ENCODE measurements at regions not wholly inside any gene's neighbourhood (a gene's known extent, or its start where the extent isn't known, plus 50 kb on each side); places are given as distances from the start of the nearest gene placed in this dataset.
"Not testable (repeated sequence)": the region's sequence is repeated elsewhere in the genome, so short reads cannot be mapped to it uniquely, and the experiment has no call there.

DNA sequence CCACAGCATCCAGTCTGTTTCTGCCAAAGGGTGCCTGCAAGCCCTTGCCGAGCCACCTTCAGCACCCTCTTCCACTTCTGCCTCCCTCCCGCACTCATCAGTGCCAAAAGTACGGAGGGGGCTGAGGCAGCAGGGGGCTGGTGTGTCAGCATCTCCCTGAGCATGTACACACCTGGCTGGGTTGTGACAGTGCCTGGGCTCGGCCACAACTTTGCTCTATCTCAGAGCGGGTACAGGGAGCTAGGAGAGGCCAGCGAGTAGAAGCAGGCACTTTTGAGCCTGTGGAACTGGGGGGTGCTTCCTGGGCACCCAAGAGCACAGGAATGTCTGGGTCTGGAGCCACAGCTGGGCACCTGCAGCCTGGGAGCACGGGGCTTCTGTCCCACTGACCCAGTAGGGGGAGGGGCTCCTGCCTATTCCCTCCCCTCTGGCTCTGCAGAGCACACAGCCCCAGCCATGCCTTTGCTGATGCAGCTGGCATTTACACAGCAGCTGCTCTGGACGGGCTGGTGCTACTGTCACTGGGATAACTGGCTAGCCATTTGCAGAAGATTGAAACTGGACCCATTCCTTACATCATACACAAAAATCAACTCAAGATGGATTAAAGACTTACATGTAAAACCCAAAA, 319.8 kb upstream of the RRP15 start:
- peaks cover 0 to 2% of the 10 kb centered on the region in 2 donors for H3K9me3 ChIP-seq (ENCODE audit: control insufficient read depth in 2 of 2, low read length in 2 of 2)
- H3K27me3 ChIP-seq (ENCODE audit: control insufficient read depth in 1 of 2, insufficient read depth in 2 of 2, low read length in 2 of 2): no peaks in the 10 kb centered on the region
- H3K9ac ChIP-seq (ENCODE audit: low read length in 2 of 2): no peak overlapping the region
- no peak overlapping the region for H3K4me3 ChIP-seq (ENCODE audit: low read length in 2 of 2)
- no peak overlapping the region for H3K27ac ChIP-seq (ENCODE audit: low read length)
- H3K36me3 ChIP-seq (ENCODE audit: control insufficient read depth in 2 of 2, insufficient read depth in 2 of 2, low read length in 2 of 2): no peaks in the 10 kb centered on the region
- no peaks in the 10 kb centered on the region for H3K4me1 ChIP-seq (ENCODE audit: control insufficient read depth, insufficient read depth, low read length)

DNA sequence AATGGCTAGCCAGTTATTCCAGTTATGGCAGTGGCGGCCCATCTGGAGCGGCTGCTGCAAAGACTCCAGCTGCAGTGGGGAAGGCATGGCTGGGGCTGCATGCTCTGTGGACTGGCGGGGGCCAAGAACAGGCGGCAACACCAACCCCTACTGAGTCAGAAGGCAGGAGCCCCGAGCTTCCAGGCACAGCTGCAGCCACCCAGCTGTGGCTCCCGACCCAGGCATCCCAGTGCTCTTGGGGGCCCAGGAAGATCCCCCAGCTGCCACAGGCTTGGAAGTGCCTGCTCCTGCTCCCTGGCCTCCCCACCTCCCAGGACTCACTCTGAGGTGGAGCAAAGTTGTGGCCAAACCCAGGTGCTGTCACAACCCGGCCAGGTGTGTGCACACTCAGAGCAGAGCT, 317.0 kb upstream of the RRP15 start:
- Histone ChIP-seq H3K4me3 (ENCODE audit: low read length in 2 of 2) (no peak overlapping the region), H3K27ac (ENCODE audit: low read length) (no peak overlapping the region), H3K4me1 (ENCODE audit: control insufficient read depth, insufficient read depth, low read length) (no peaks in the 10 kb centered on the region)

DNA sequence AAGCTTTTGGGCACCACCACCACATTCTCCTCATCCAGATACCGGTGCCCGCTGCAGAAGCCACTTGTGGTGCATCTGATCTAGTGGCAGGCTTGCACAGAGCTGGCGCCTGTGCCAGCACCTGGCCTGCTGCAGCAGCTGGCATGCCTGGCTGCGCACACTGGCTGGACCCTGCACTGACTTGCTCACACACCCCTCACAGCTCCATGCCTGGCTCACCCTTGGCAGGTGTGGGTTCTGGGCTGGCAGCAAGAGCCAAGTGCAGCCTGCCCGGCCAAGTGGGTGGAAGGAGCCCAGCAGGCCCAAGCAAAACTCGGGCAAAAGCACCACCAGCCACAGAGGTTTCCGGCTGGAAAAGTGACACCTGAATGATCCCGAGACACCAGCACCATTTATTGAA, 315.7 kb upstream of the RRP15 start:
- Histone ChIP-seq H3K27ac (ENCODE audit: low read length) (no peak overlapping the region), H3K36me3 (ENCODE audit: control insufficient read depth in 2 of 2, insufficient read depth in 2 of 2, low read length in 2 of 2) (no peaks in the 10 kb centered on the region), H3K9ac (ENCODE audit: low read length in 2 of 2) (no peak overlapping the region), H3K27me3 (ENCODE audit: control insufficient read depth in 1 of 2, insufficient read depth in 2 of 2, low read length in 2 of 2) (no peaks in the 10 kb centered on the region), H3K9me3 (ENCODE audit: control insufficient read depth in 2 of 2, low read length in 2 of 2) (peaks cover 0 to 2% of the 10 kb centered on the region in 2 donors), H3K4me3 (ENCODE audit: low read length in 2 of 2) (no peak overlapping the region), H3K4me1 (ENCODE audit: control insufficient read depth, insufficient read depth, low read length) (no peaks in the 10 kb centered on the region)

More for the DNA sequence above, 317.0 kb upstream of the RRP15 start:
- Histone ChIP-seq H3K27me3 (ENCODE audit: control insufficient read depth in 1 of 2, insufficient read depth in 2 of 2, low read length in 2 of 2) (no peaks in the 10 kb centered on the region), H3K9ac (ENCODE audit: low read length in 2 of 2) (no peak overlapping the region), H3K36me3 (ENCODE audit: control insufficient read depth in 2 of 2, insufficient read depth in 2 of 2, low read length in 2 of 2) (no peaks in the 10 kb centered on the region), H3K9me3 (ENCODE audit: control insufficient read depth in 2 of 2, low read length in 2 of 2) (peaks cover 0 to 2% of the 10 kb centered on the region in 2 donors)

DNA sequence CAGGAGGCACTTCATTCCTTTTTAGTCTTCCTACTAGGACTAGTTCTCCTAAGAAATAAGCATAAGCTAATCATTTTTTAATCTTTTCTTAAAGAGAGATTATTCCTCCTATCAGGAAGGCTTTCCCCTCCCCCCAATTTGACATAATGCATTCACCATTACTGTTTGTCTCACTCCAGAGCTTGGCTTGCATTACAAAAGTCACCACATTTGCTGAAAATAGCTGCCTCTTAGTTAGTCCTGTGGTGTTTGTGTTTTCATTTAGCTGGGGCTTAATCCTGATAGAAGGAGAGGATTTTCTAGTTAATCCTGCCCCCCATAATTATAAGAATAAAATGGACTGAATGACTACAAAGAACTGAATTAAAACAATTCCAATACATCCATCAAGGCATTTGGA, 307.1 kb upstream of the RRP15 start:
- H3K36me3 ChIP-seq (ENCODE audit: control insufficient read depth in 2 of 2, insufficient read depth in 2 of 2, low read length in 2 of 2): no peaks in the 10 kb centered on the region
- no peaks in the 10 kb centered on the region for H3K27me3 ChIP-seq (ENCODE audit: control insufficient read depth in 1 of 2, insufficient read depth in 2 of 2, low read length in 2 of 2)
- no peak overlapping the region for H3K27ac ChIP-seq (ENCODE audit: low read length)
- no peak overlapping the region for H3K9ac ChIP-seq (ENCODE audit: low read length in 2 of 2)
- H3K4me1 ChIP-seq (ENCODE audit: control insufficient read depth, insufficient read depth, low read length): no peaks in the 10 kb centered on the region
- H3K4me3 ChIP-seq (ENCODE audit: low read length in 2 of 2): no peak overlapping the region
- H3K9me3 ChIP-seq (ENCODE audit: control insufficient read depth in 2 of 2, low read length in 2 of 2): no peaks in the 10 kb centered on the region

DNA sequence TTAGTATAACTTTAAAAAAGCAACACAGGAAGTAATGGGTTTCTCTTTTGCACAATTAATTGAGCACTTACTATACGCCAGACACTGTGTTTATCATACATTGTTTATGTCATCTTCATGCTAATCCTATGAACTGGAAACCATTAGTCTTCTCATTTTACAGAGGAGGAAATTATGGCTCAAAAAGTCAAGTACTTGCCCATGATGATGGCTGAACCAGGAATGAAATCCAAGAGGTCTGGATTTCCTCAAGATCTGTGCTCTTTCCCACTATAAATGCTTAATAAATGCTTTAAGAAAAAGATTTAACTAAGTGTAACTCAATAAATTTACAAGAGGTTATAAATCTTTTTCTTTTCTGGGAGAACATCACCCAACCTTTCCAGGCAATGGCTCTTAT, 303.7 kb upstream of the RRP15 start:
- Histone ChIP-seq H3K9ac (ENCODE audit: low read length in 2 of 2) (no peak overlapping the region), H3K27me3 (ENCODE audit: control insufficient read depth in 1 of 2, insufficient read depth in 2 of 2, low read length in 2 of 2) (no peaks in the 10 kb centered on the region), H3K9me3 (ENCODE audit: control insufficient read depth in 2 of 2, low read length in 2 of 2) (no peaks in the 10 kb centered on the region), H3K27ac (ENCODE audit: low read length) (no peak overlapping the region), H3K36me3 (ENCODE audit: control insufficient read depth in 2 of 2, insufficient read depth in 2 of 2, low read length in 2 of 2) (no peaks in the 10 kb centered on the region), H3K4me3 (ENCODE audit: low read length in 2 of 2) (no peak overlapping the region), H3K4me1 (ENCODE audit: control insufficient read depth, insufficient read depth, low read length) (no peaks in the 10 kb centered on the region)

DNA sequence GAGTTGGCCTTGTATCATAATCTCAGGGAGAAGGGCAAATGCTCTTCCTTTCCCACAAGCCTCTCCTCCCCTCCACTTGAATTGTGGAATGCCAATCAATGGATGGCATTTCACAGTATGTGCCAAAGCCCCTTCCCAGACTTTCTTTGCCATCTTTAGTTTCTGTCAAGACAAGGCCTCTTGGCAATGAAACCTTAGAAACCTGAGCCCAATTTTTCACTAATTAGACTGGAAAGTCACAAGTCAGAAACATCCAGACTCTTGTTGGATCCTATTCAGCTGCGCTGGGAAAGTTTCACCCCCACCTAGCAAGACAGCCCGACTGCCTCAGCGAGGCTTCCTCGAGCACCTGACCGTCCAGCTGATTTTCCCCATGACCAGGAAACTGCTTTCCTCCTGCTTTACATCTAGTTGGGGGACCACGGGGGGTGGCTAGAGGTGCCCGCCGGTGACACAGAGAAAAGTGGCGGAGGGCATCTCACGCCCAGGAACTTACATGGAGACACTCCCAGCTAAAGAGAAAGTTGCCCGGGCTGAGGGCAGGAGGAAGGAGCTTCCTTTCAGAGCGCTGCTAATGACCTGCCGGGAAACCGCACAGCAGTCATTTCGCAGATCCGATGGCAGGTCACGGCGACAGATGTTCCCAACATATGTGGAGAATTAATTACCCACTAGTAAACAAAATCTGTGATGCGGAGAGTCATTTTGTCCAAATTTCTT, 302.6 kb upstream of the RRP15 start:
- H3K4me1 ChIP-seq (ENCODE audit: control insufficient read depth, insufficient read depth, low read length): no peaks in the 10 kb centered on the region
- H3K9me3 ChIP-seq (ENCODE audit: control insufficient read depth in 2 of 2, low read length in 2 of 2): no peaks in the 10 kb centered on the region
- no peaks in the 10 kb centered on the region for H3K36me3 ChIP-seq (ENCODE audit: control insufficient read depth in 2 of 2, insufficient read depth in 2 of 2, low read length in 2 of 2)
- H3K9ac ChIP-seq (ENCODE audit: low read length in 2 of 2): no peak overlapping the region
- H3K27me3 ChIP-seq (ENCODE audit: control insufficient read depth in 1 of 2, insufficient read depth in 2 of 2, low read length in 2 of 2): no peaks in the 10 kb centered on the region
- no peak overlapping the region for H3K4me3 ChIP-seq (ENCODE audit: low read length in 2 of 2)
- no peak overlapping the region for H3K27ac ChIP-seq (ENCODE audit: low read length)

DNA sequence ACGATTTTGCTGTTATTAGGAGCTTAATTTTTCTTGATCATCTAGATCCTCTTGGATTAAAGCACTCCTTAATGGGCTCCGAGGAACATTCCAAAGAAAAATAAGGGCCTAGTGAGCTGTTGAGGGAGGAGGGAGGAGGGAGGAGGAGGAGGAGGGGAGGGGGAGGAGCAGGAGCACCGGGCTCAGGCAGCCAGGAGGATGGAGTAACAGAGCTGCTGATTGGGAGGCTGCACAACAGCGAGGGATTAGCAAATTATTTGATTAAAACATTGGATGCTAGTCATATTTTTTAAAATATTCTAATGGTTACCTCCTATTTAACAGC, 302.1 kb upstream of the RRP15 start:
- Histone ChIP-seq H3K9me3 (ENCODE audit: control insufficient read depth in 2 of 2, low read length in 2 of 2) (no peaks in the 10 kb centered on the region), H3K27me3 (ENCODE audit: control insufficient read depth in 1 of 2, insufficient read depth in 2 of 2, low read length in 2 of 2) (no peaks in the 10 kb centered on the region), H3K36me3 (ENCODE audit: control insufficient read depth in 2 of 2, insufficient read depth in 2 of 2, low read length in 2 of 2) (no peaks in the 10 kb centered on the region), H3K4me1 (ENCODE audit: control insufficient read depth, insufficient read depth, low read length) (no peaks in the 10 kb centered on the region), H3K27ac (ENCODE audit: low read length) (no peak overlapping the region), H3K4me3 (ENCODE audit: low read length in 2 of 2) (no peak overlapping the region), H3K9ac (ENCODE audit: low read length in 2 of 2) (no peak overlapping the region)

DNA sequence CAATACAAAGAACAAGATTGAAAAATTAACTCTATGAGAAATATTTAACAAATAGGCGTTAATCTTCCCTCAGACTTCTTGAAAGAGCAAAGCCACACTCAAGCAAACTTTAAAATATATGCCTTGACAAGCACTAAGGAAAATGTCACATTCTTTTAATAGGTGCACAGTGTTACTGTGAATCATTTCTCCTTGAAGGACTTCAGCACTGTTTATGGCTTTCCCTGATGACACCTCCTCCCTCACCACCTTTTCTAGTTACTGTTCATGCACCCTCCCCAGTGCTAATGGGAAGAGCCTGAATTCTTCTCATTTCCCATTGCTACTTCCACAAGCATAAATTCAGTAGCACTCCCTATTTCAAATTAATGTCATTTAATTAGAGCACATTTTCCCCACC, 299.5 kb upstream of the RRP15 start:
- H3K9me3 ChIP-seq (ENCODE audit: control insufficient read depth in 2 of 2, low read length in 2 of 2): no peaks in the 10 kb centered on the region

DNA sequence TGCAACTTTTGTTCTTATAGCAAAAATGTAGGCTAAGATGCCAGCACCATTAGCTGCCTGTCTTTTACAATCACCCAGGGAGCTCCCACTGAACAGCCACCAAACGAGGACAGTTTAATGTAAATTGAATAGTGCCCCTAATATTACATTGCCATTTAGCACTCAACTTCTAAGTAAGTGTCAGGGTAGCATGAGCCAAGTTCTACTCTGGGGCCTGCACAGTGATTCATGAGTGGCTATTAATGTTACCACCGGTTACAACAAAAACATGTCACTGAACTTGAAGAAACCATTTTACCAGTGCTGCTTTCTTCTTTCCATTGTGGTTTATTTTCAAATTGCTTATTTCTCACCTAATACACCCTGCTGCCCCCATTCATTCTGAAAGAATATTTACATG, 295.6 kb upstream of the RRP15 start:
- no peaks in the 10 kb centered on the region for H3K36me3 ChIP-seq (ENCODE audit: control insufficient read depth in 2 of 2, insufficient read depth in 2 of 2, low read length in 2 of 2)
- H3K4me1 ChIP-seq (ENCODE audit: control insufficient read depth, insufficient read depth, low read length): no peaks in the 10 kb centered on the region
- no peak overlapping the region for H3K9ac ChIP-seq (ENCODE audit: low read length in 2 of 2)
- H3K27me3 ChIP-seq (ENCODE audit: control insufficient read depth in 1 of 2, insufficient read depth in 2 of 2, low read length in 2 of 2): no peaks in the 10 kb centered on the region
- H3K9me3 ChIP-seq (ENCODE audit: control insufficient read depth in 2 of 2, low read length in 2 of 2): no peaks in the 10 kb centered on the region
- H3K4me3 ChIP-seq (ENCODE audit: low read length in 2 of 2): no peak overlapping the region
- H3K27ac ChIP-seq (ENCODE audit: low read length): no peak overlapping the region

More for the DNA sequence above, 299.5 kb upstream of the RRP15 start:
- no peak overlapping the region for H3K9ac ChIP-seq (ENCODE audit: low read length in 2 of 2)
- H3K4me1 ChIP-seq (ENCODE audit: control insufficient read depth, insufficient read depth, low read length): no peaks in the 10 kb centered on the region
- H3K4me3 ChIP-seq (ENCODE audit: low read length in 2 of 2): no peak overlapping the region
- no peaks in the 10 kb centered on the region for H3K36me3 ChIP-seq (ENCODE audit: control insufficient read depth in 2 of 2, insufficient read depth in 2 of 2, low read length in 2 of 2)
- no peaks in the 10 kb centered on the region for H3K27me3 ChIP-seq (ENCODE audit: control insufficient read depth in 1 of 2, insufficient read depth in 2 of 2, low read length in 2 of 2)
- no peak overlapping the region for H3K27ac ChIP-seq (ENCODE audit: low read length)

DNA sequence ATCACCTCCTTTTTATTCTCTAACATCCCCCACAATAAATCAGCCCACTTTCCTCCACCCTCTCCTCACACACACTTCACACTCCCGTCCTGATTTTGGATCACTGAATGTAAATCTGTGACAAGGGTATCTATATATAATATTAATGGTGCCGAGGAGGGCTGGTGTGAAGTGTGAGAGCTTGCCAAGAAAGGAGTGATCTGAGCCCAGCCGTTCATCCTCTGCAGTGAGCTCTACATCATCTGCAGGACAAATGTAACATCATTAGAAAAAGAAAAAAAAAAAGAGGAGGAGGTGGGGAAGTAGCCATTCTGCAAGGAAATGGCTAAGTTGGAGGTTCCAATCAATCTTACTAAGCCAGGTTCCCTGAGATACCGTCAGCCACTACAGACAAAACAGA, 291.7 kb upstream of the RRP15 start:
- Histone ChIP-seq H3K4me3 (ENCODE audit: low read length in 2 of 2) (no peak overlapping the region), H3K27ac (ENCODE audit: low read length) (no peak overlapping the region), H3K9ac (ENCODE audit: low read length in 2 of 2) (no peak overlapping the region), H3K27me3 (ENCODE audit: control insufficient read depth in 1 of 2, insufficient read depth in 2 of 2, low read length in 2 of 2) (no peaks in the 10 kb centered on the region), H3K4me1 (ENCODE audit: control insufficient read depth, insufficient read depth, low read length) (no peaks in the 10 kb centered on the region), H3K36me3 (ENCODE audit: control insufficient read depth in 2 of 2, insufficient read depth in 2 of 2, low read length in 2 of 2) (no peaks in the 10 kb centered on the region), H3K9me3 (ENCODE audit: control insufficient read depth in 2 of 2, low read length in 2 of 2) (no peaks in the 10 kb centered on the region)

DNA sequence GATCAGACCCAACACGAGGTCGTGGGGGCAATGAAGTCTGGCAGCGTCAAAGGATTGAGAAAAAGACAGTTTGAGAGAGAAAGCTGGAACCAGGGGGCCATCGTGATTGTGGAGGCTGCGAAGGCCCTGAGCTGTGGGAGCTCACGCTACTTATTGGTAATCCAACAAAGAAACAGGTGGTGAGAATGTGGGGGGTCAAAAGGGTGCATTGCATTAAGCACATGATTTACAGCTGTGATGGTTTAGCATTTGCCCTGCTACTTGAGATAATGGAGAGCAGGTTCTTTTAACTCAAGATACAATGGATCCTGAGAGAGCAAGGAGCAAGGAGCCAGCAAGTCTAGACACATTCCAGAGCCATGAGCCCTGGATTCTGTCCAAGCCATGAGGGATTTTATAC, 276.8 kb upstream of the RRP15 start:
- H3K27ac ChIP-seq (ENCODE audit: low read length); H3K9ac ChIP-seq (ENCODE audit: low read length in 2 of 2); H3K4me1 ChIP-seq (ENCODE audit: control insufficient read depth, insufficient read depth, low read length); H3K9me3 ChIP-seq (ENCODE audit: control insufficient read depth in 2 of 2, low read length in 2 of 2); H3K27me3 ChIP-seq (ENCODE audit: control insufficient read depth in 1 of 2, insufficient read depth in 2 of 2, low read length in 2 of 2); H3K36me3 ChIP-seq (ENCODE audit: control insufficient read depth in 2 of 2, insufficient read depth in 2 of 2, low read length in 2 of 2); H3K4me3 ChIP-seq (ENCODE audit: low read length in 2 of 2): not testable (repeated sequence)
